ENCODE measurements at regions not wholly inside any gene's neighbourhood (a gene's known extent, or its start where the extent isn't known, plus 50 kb on each side); places are given as distances from the start of the nearest gene placed in this dataset.

DNA sequence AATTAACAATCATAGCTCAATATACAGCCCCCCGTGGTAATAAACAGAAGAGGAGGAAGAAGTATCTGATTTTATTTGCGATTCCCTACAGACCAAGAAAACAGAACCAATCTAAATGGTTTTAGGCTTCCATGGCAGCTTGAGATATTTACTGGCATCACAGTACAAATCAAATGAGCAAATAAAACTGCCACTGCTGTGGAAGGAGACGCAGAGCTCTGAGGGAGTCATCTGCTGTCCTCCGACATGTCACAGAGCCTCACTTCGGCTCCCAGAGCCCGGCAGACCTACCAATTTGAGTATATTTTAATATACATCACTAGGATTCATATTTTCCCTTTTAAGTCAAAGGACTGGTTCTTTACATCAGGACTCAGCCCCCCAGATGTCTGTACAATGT, 145.2 kb upstream of the KCNQ5 start:
- TF ChIP-seq, protein P1, sequence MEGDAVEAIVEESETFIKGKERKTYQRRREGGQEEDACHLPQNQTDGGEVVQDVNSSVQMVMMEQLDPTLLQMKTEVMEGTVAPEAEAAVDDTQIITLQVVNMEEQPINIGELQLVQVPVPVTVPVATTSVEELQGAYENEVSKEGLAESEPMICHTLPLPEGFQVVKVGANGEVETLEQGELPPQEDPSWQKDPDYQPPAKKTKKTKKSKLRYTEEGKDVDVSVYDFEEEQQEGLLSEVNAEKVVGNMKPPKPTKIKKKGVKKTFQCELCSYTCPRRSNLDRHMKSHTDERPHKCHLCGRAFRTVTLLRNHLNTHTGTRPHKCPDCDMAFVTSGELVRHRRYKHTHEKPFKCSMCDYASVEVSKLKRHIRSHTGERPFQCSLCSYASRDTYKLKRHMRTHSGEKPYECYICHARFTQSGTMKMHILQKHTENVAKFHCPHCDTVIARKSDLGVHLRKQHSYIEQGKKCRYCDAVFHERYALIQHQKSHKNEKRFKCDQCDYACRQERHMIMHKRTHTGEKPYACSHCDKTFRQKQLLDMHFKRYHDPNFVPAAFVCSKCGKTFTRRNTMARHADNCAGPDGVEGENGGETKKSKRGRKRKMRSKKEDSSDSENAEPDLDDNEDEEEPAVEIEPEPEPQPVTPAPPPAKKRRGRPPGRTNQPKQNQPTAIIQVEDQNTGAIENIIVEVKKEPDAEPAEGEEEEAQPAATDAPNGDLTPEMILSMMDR (IDR thresholded peaks at IDR 0.05; ENCODE audit: borderline replicate concordance, extremely low read depth, low read length, poor library complexity, severe bottlenecking) = no peak
- TF ChIP-seq EZH2 (IDR thresholded peaks at IDR 0.05; ENCODE audit: borderline replicate concordance, low read depth, low read length, severe bottlenecking) = no peak
